Left lobe of liver (tissue), 2 donors: ENCODE measurements at regions not wholly inside any gene's neighbourhood (a gene's known extent, or its start where the extent isn't known, plus 50 kb on each side); places are given as distances from the start of the nearest gene placed in this dataset.
A peak's percentile ranks its signal among the peaks of the same experiment; 100 is the strongest.

ENCODE experiments used
- ATAC-seq: fragments of 200-7000 bp; cut with Tn5 transposase; one replicate; pipeline ENCODE4 v1.9.1; 2020; ENCODE audit warnings: mild to moderate bottlenecking, moderate library complexity
- DNase-seq: peaks from one replicate; pipeline ENCODE4 v3.0.0-alpha.2; 2020; ENCODE audit warnings: low spot score
- donor health status: DM: no; HTN: no; CAD: no; lungs with moderate emphysema.
- donor health status: DM: no; HTN: yes; CAD: no.

- DNase-seq (no peak), ATAC-seq (no peak)
Measured at GRCh38 chr12:34526946-34527345, 504.6 kb downstream of the ALG10 start.

DNA sequence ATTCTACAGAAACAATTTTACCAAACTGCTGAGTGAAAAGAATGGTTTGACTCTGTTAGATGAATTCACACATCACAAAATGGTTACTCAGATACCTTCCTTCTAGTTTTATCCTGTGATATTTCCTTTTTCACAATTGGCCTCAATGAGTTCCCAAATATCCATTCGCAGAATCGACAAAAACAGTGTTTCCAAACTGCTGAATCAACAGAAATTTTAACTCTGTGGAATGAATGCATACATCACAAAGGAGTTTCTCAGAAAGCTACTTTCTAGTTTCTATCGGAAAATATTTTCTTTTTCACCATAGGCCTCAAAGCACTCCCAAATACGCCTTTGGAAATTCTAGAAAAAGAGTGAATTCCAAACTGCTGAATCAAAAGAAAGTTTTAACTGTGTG is 525.0 kb downstream of the ALG10 start:
- DNase-seq (no peak), ATAC-seq (no peak)

GRCh38 chr12:34591966-34592365 is 569.7 kb downstream of the ALG10 start:
- no peak for DNase-seq
- no peak for ATAC-seq

DNA sequence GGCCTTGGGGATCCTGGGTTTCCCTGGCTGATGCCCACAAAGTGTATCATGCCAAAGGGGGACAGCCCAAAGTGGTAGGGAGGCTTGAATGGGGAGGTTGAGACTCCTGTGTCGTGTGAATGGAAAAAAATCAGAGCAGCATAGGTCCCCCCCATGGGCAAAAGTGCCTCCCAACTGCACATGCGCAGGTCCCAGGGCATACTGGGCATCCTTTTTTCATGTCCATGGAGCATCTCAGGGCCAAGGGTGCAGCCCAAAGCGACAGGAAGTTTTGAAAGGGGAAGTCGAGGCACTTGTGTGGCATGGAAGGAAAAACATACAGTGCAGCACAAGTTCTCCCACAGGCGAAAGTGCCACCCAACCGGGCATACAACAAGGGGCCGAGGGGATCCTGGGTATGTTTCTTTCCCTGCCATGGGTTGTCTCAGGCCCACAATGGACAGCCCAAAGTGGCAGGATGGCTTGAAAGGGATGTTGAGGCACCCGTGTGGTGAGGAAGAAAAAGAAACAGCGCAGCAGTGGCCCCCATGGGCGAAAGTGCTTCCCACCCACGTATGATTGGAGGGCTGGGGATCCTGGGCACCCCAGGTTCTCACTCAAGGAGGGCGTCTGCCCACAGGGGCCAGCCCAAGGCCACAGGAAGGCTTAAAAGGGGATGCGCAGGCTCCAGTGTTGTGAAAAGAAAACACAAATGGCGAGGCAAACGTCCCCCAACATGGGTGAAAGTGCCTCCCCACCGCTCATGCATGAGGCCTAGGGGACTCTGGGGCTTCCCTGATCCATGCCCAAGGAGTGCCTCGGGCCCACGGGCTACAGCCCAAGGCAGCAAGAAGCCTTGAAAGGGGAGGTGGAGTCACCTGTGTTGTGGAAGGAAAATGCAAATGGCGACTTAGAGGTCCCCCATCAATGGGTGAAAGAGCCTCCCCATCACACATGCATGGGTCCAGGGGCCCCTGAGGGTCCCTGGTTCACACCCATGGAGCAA is 573.7 kb downstream of the ALG10 start:
- peak; percentile 18 for DNase-seq
- no peak for ATAC-seq

DNA sequence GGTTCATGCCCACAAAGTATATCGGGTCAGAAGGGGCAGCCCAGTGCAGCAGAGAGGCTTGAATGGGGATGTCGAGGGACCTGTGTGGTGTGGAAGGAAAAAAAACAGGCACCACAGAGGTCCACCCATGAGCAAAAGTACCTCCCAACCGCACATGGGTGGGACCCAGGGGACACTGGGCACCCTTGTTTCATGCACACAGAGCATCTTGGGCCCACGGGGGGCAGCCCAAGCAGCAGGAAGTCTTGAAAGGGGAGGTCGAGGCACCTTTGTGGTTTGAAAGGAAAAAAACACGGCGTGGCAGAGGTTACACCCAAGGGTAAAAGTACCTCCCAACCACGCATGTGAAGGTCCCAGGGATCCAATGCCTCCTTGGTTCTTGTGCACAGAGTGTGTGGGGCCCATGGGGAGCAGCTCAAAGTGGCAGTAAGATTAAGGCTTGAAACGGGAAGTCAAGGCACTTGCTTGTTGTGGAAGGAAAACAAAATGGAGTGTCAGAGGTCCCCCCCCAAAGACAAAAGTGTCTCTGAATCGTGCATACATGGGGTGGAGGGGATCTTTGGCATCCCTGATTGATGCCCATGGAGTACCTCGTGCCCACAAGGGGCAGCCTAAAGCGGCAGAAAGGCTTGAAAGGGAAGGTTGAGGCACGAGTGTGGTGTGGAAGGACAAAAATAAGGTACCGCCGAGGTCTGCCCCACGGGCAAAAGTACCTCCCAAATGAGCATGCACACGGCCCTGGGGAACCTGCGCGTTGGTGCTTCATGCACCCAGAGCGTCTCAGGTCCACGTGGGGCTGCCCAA is 575.5 kb downstream of the ALG10 start:
- no peak for ATAC-seq
- peak; percentile 22 for DNase-seq

DNA sequence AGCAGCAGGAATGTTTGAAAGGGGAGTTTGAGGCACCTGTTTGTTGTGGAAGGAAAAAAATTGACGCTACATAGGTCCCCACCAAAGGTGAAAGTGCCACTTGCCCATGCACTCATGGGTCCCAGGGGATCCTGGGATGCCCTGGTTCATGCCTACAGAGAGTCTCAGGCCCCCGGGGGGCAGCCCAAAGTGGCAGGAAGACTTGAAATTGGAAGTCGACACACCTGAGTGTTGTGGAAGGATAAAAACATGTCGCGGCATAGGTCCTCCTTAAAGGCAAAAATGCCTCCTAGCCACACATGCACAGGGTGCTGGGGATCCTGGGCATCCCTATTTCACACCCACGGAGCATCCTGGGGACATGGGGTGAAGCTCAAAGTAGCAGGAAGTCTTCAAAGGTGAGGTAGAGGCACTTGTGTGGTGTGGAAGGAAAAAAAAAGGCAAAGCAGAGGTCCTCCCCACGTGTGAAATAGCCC is 576.1 kb downstream of the ALG10 start:
- ATAC-seq (no peak), DNase-seq (peak; percentile 19)

DNA sequence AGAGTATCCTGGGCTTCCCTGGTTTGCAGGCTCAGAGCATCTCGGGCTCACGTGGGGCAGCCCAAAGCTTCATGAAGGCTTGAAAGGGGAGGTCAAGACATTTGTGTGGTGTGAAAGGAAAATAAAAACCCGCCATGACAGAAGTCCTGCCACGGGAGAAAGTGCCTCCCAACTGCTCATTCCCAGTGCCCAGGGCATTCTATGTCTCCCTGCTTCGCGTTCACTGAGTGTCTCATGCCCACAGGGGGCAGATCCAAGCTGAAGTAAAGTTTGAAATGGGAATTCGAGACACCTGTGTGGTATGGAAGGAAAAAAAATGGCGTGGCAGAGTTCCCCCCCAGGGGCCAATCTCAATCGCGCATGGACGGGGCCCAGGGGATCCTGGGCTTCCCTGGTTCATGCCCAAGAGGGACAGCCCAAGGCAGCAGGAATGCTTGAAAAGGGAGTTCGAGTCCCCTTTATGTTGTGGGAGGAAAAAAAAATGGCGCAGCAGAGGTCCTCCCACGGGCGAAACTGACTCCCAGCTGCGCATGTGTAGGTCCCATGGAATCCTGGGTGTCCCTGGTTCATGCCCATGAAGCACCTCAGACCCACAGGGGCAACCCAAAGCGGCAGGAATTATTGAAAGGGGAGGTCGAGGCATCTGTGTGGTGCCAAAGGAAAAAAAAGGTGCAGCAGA is 576.7 kb downstream of the ALG10 start:
- ATAC-seq (no peak), DNase-seq (peak; percentile 22)

DNA sequence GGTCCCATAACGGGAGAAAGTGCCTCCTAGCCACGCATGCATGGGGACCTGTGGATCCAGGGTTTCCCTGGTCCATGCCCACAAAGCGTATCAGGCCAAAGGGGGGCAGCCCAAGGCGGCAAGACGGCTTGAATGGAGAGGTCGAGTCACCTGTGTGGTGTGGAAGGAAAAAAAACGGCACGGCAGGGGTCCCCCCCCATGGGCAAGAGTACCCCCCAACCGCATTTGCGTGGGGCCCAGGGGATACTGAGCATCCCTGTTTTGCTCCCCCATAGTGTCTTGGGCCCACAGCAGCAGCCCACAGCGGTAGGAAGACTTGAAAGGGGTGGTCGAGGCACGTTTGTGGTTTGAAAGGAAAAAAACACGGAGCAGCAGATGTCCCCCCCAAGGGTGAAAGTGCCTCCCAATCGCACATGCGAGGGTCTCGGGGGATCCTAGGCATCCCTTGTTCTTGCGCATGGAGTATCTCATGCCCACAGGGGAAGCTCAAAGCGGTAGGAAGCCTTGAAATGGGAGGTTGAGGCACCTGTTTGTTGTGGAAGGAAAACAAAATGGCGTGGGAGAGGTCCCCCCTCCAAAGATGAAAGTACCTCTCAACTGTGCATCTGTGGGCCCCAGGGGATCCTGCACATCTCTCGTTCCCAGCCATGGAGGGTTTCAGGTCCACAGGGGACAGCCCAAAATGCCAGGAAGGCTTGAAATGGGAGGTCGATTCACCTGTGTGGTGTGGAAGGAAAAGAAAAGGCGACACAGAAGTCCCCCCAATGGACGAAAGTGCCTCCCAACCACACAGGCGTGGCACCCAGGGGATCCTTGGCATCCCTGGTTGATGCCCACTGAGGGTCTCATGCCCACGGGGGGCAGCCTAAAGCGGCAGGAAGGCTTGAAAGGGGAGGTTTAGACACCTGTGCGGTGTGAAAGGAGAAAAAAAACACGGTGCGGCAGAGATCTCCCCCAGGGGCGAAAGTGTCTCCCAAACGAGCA is 577.5 kb downstream of the ALG10 start:
- ATAC-seq, result no peak
- DNase-seq, result peak; percentile 27

- ATAC-seq, result no peak
- peak; percentile 24 for DNase-seq
Measured at GRCh38 chr12:34600592-34601462, 578.5 kb downstream of the ALG10 start.

GRCh38 chr12:34601689-34602088 is 579.4 kb downstream of the ALG10 start:
- ATAC-seq (no peak), DNase-seq (peak; percentile 32)

DNA sequence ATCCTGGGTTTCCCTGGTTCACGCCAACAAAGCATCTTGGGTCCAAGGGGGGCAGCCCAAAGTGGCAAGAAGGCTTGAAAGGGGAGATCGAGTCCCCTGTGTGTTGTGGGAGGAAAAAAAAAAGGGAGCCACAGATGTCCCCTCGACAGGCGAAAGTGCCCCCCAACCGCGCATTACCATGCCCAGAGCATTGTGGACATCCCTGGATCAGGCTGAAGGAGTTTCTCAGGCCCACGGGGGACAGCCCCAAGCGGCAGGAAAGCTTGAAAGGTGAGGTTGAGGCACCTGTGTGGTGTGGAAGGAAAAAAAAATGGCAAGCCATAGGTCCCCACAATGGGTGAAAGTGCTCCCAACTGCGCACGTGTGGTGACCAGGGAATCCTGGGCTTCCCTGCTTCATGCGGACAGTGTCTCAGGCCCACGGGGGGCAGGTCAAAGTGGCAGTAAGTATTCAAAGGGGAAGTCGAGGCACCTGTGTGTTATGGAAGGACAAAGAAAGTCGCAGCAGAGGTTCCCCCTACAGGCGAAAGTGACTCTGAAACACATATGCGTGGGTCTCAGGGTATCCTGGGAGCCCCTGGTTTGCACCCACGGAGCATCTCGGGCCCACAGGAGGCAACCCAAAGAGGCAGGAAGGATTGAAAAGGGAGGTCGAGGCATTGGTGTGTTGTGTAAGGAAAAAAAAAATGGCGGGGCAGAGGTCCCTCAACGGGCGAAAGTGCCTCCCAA is 580.1 kb downstream of the ALG10 start:
- ATAC-seq, result no peak
- peak; percentile 22 for DNase-seq

DNA sequence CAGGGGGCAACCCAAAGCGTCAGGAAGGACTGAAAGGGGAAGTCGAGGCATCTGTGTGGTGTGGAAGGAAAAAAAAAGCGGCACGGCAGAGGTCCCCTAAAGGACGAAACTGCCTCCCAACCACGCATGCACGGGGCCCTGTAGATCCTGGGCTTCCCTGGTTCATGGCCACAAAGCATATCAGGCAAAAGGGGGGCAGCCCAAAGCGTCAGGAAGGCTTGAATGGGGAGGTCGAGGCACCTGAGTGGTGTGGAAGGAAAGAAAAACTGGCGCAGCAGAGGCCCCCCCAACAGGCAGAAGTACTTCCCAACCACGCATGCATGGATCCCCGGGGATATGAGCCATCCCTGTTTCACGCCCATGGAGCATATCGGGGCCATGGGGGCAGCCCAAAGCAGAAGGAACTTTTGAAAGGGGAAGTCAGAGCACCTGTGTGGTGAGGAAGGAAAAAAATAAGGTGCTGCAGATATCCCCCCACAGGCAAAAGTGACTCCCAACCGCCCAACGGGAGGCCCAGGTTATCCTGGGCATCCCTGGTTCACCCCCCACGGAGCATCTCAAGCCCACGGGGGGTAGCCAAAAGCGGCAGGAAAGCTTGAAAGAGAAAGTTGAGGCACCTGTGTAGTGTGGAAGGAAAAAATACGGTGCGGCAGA is 581.2 kb downstream of the ALG10 start:
- peak; percentile 15 for DNase-seq

DNA sequence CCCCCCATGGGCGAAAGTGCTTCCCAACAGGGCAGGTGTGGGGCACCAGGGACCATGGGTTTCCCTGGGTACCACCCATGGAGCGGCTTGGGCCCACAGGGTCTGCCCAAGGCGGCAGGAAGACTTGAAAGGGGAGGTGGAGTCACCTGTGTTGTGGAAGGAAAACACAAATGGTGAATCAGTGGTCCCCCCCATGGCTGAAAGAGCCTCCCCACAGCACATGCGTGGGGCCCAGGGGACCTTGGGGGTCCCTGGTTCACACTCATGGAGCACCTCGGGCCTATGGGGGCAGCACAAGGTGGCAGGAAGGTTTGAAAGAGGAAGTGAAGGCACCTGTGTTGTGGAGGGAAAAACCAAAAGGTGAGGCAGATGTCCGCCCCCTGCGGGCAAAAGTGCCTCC is 581.9 kb downstream of the ALG10 start:
- ATAC-seq (no peak), DNase-seq (peak; percentile 31)

More for the DNA sequence above, 581.2 kb downstream of the ALG10 start:
- no peak for ATAC-seq

- no peak for ATAC-seq
- peak; percentile 22 for DNase-seq
Measured at GRCh38 chr12:34604631-34605509, 582.6 kb downstream of the ALG10 start.

GRCh38 chr12:34605510-34605887 is 583.2 kb downstream of the ALG10 start:
- peak; percentile 19 for DNase-seq

GRCh38 chr12:34605955-34606748 is 583.9 kb downstream of the ALG10 start:
- DNase-seq (peak; percentile 33), ATAC-seq (no peak)

More at GRCh38 chr12:34605510-34605887, 583.2 kb downstream of the ALG10 start:
- ATAC-seq, result no peak
